Ovary (tissue), 7 donors: ENCODE measurements at regions not wholly inside any gene's neighbourhood (a gene's known extent, or its start where the extent isn't known, plus 50 kb on each side); places are given as distances from the start of the nearest gene placed in this dataset.

Experiments used
- DNase-seq, 5 donors: peaks; one replicate each; pipeline ENCODE4 v3.0.0-alpha.2; 2019 to 2020
- H3K27ac ChIP-seq, 2 donors: fragments of 200-600 bp; one replicate each; pipeline versions ENCODE4 v1.5.1 to v1.8.0; 2019 to 2022
- H3K27me3 ChIP-seq: fragments of 200-600 bp; one replicate; pipeline ENCODE4 v1.8.0; 2022
- H3K36me3 ChIP-seq: fragments of 200-600 bp; sonication (generic); one replicate; pipeline ENCODE4 v1.5.1; 2019
- H3K4me1 ChIP-seq: one replicate; pipeline ENCODE4 v1.8.1; 2013; ENCODE audit warnings: mild to moderate bottlenecking, moderate library complexity; ENCODE audit not compliant: insufficient read depth
- H3K4me3 ChIP-seq: fragments of 200-600 bp; sonication (generic); one replicate; pipeline ENCODE4 v1.5.1; 2017
- H3K9me3 ChIP-seq, 2 donors: fragments of 200-600 bp in 1 of 2; sonication (generic) in 1 of 2; one replicate each; pipeline versions ENCODE4 v1.5.1 to v1.8.1; 2013 to 2019; ENCODE audit warnings: mild to moderate bottlenecking in 1 of 2, moderate library complexity in 1 of 2
- CTCF ChIP-seq, 3 donors: fragments of 450-650 bp in 2 of 3; fragments of 200-600 bp in 1 of 3; IDR thresholded peaks; one replicate each; pipeline versions ENCODE4 v1.5.1 to v1.8.0; 2016 to 2022; ENCODE audit warnings: antibody characterized with exemption in 3 of 3, mild to moderate bottlenecking in 1 of 3
- EP300 ChIP-seq: sonication (generic); formaldehyde crosslinking; IDR thresholded peaks from one replicate; pipeline ENCODE4 v1.6.1; 2017; ENCODE audit warnings: antibody characterized with exemption
- POLR2A ChIP-seq: fragments of 450-650 bp; IDR thresholded peaks from one replicate; pipeline ENCODE4 v1.6.1; 2017; ENCODE audit warnings: antibody characterized with exemption, mild to moderate bottlenecking, moderate library complexity
- WGBS, 3 donors: extraction: QIAGEN DNeasy Blood & Tissue Kit in 1 of 3; methylation state at CpG; one replicate each; pipeline versions ENCODE4 v1.1.5 to v1.1.7; 2013 to 2017; 5-methylcytosine and 5-hydroxymethylcytosine counted together
- intact Hi-C, 4 donors: fragments of 100-400 bp; cut with DNase I; formaldehyde crosslinking; loops; one replicate each; pipeline versions ENCODE4 v1.11.0 to v1.15.1; 2022 to 2023
- donor health status: DM: no; HTN: no; CAD: no; lungs with moderate emphysema.
- donor health status: DM: no; HTN: no; CAD: no.
- donor health status: Bipolar disorder and iron deficiency.
- donor health status: DM: no; HTN: no; CAD: no.
- donor health status: DM: yes; HTN: yes; CAD: no.

- Histone ChIP-seq H3K27me3 (no peaks in the 10 kb centered on the region), H3K9me3 (no peaks in the 10 kb centered on the region), H3K4me1 (no peaks in the 10 kb centered on the region), H3K27ac (no peak overlapping the region), H3K4me3 (no peak overlapping the region), H3K36me3 (no peaks in the 10 kb centered on the region)
- intact Hi-C loops, result no loop called here
- WGBS, 3 donors, result 75 to 85% (median 82%) methylated on average over 4 of the region's 4 CpGs
- TF ChIP-seq CTCF (IDR thresholded peaks at IDR 0.05) (no peak), EP300 (no peak), POLR2A (no peak)
- no peak for DNase-seq
Observed at GRCh38 chr18:46360102-46360699, 256.0 kb downstream of the HAUS1 start.

- TF ChIP-seq POLR2A (no peak), CTCF (IDR thresholded peaks at IDR 0.05) (no peak), EP300 (no peak)
- Histone ChIP-seq H3K9me3 (no peaks in the 10 kb centered on the region), H3K27me3 (no peaks in the 10 kb centered on the region), H3K27ac (no peak overlapping the region), H3K4me3 (no peak overlapping the region), H3K36me3 (no peaks in the 10 kb centered on the region), H3K4me1 (no peaks in the 10 kb centered on the region)
- no peak for DNase-seq
- intact Hi-C loops, result no loop called here
- 55 to 61% (median 56%) methylated on average over 3 of the region's 3 CpGs for WGBS, 3 donors
Observed at GRCh38 chr18:46360866-46361265, 256.7 kb downstream of the HAUS1 start.

- Histone ChIP-seq H3K36me3 (no peaks in the 10 kb centered on the region), H3K27me3 (no peaks in the 10 kb centered on the region), H3K4me1 (no peaks in the 10 kb centered on the region), H3K27ac (no peak overlapping the region), H3K9me3 (no peaks in the 10 kb centered on the region), H3K4me3 (no peak overlapping the region)
- no peak for DNase-seq
- TF ChIP-seq POLR2A (no peak), CTCF (IDR thresholded peaks at IDR 0.05) (no peak), EP300 (no peak)
- intact Hi-C loops, result no loop called here
- WGBS, 3 donors, result 82 to 88% (median 87%) methylated on average over 4 of the region's 4 CpGs
Observed at GRCh38 chr18:46362533-46362932, 258.3 kb downstream of the HAUS1 start.

- no peaks in the 10 kb centered on the region for H3K4me1 ChIP-seq
- intact Hi-C loops, result no loop called here
- H3K27me3 ChIP-seq, result no peaks in the 10 kb centered on the region
- TF ChIP-seq CTCF (IDR thresholded peaks at IDR 0.05) (no peak), POLR2A (no peak), EP300 (no peak)
- no peak overlapping the region for H3K27ac ChIP-seq
- no peaks in the 10 kb centered on the region for H3K36me3 ChIP-seq
- no peak for DNase-seq
- no peak overlapping the region for H3K4me3 ChIP-seq
- H3K9me3 ChIP-seq, result no peaks in the 10 kb centered on the region
- WGBS, 3 donors, result 92 to 97% (median 96%) methylated on average over 5 of the region's 5 CpGs
Observed at GRCh38 chr18:46364048-46364447, 259.9 kb downstream of the HAUS1 start.
